ENCODE measurements at regions not wholly inside any gene's neighbourhood (a gene's known extent, or its start where the extent isn't known, plus 50 kb on each side); places are given as distances from the start of the nearest gene placed in this dataset.

GRCh38 chr13:31919971-31920726 is 111.4 kb upstream of the FRY start:
- DNase-seq (no peak), ATAC-seq (no peak)
- Mint-ChIP-seq H3K9me3 (no peaks in the 10 kb centered on the region), H3K4me3 (no peak overlapping the region), H3K36me3 (no peaks in the 10 kb centered on the region), H3K4me1 (peaks cover 0 to 8% (median 0%) of the 10 kb centered on the region in 4 donors), H3K27ac (no peak overlapping the region), H3K27me3 (peaks cover 0 to 6% (median 0%) of the 10 kb centered on the region in 5 donors)
- POLR2A ChIA-PET, result no interaction called here

GRCh38 chr13:31920727-31921100 is 110.9 kb upstream of the FRY start:
- POLR2A ChIA-PET, result no interaction called here
- no peak for ATAC-seq
- Mint-ChIP-seq H3K27me3 (peaks cover 0 to 6% (median 0%) of the 10 kb centered on the region in 5 donors), H3K4me1 (peaks cover 0 to 8% (median 0%) of the 10 kb centered on the region in 4 donors), H3K9me3 (no peaks in the 10 kb centered on the region), H3K36me3 (no peaks in the 10 kb centered on the region), H3K4me3 (no peak overlapping the region), H3K27ac (no peak overlapping the region)
- DNase-seq, result no peak

- DNase-seq (no peak), ATAC-seq (no peak)
- H3K36me3 Mint-ChIP-seq, result no peaks in the 10 kb centered on the region
- no peak overlapping the region for H3K27ac Mint-ChIP-seq
- H3K4me3 Mint-ChIP-seq, result no peak overlapping the region
- peaks cover 0 to 6% (median 0%) of the 10 kb centered on the region in 5 donors for H3K27me3 Mint-ChIP-seq
- H3K9me3 Mint-ChIP-seq, result no peaks in the 10 kb centered on the region
- POLR2A ChIA-PET, result no interaction called here
- peaks cover 0 to 12% (median 0%) of the 10 kb centered on the region in 4 donors for H3K4me1 Mint-ChIP-seq
These were observed 108.8 kb upstream of the FRY start for GRCh38 chr13:31922724-31923123.

- Mint-ChIP-seq H3K27ac (no peak overlapping the region), H3K36me3 (no peaks in the 10 kb centered on the region), H3K27me3 (peaks cover 0 to 7% (median 0%) of the 10 kb centered on the region in 5 donors), H3K4me1 (peaks cover 0 to 17% (median 0%) of the 10 kb centered on the region in 4 donors), H3K9me3 (no peaks in the 10 kb centered on the region), H3K4me3 (no peak overlapping the region)
- DNase-seq, result no peak
- ATAC-seq, result no peak
- POLR2A ChIA-PET, result no interaction called here
These were observed 108.3 kb upstream of the FRY start for GRCh38 chr13:31923134-31923763.

GRCh38 chr13:31925079-31925478 is 106.5 kb upstream of the FRY start:
- no peak for ATAC-seq
- no peaks in the 10 kb centered on the region for H3K9me3 Mint-ChIP-seq
- POLR2A ChIA-PET, result no interaction called here
- peaks cover 0 to 17% (median 0%) of the 10 kb centered on the region in 4 donors for H3K4me1 Mint-ChIP-seq
- H3K27me3 Mint-ChIP-seq, result peaks cover 0 to 7% (median 0%) of the 10 kb centered on the region in 5 donors
- H3K36me3 Mint-ChIP-seq, result no peaks in the 10 kb centered on the region
- no peak overlapping the region for H3K27ac Mint-ChIP-seq
- no peak overlapping the region for H3K4me3 Mint-ChIP-seq
- no peak for DNase-seq

- H3K36me3 Mint-ChIP-seq, result no peaks in the 10 kb centered on the region
- POLR2A ChIA-PET, result no interaction called here
- H3K27ac Mint-ChIP-seq, result no peak overlapping the region
- H3K4me1 Mint-ChIP-seq, result peaks cover 0 to 9% (median 0%) of the 10 kb centered on the region in 4 donors
- H3K27me3 Mint-ChIP-seq, result peaks cover 0 to 7% (median 3%) of the 10 kb centered on the region in 5 donors
- DNase-seq, result no peak
- no peak overlapping the region for H3K4me3 Mint-ChIP-seq
- no peak for ATAC-seq
- no peaks in the 10 kb centered on the region for H3K9me3 Mint-ChIP-seq
These were observed 104.3 kb upstream of the FRY start for GRCh38 chr13:31927219-31927653.

GRCh38 chr13:31929031-31929770 is 102.4 kb upstream of the FRY start:
- H3K4me1 Mint-ChIP-seq, result peaks cover 0 to 9% (median 0%) of the 10 kb centered on the region in 4 donors
- H3K4me3 Mint-ChIP-seq, result no peak overlapping the region
- ATAC-seq, result no peak

GRCh38 chr13:31930490-31930889 is 101.1 kb upstream of the FRY start:
- Mint-ChIP-seq H3K36me3 (no peaks in the 10 kb centered on the region), H3K27ac (no peak overlapping the region), H3K27me3 (peaks cover 0 to 3% (median 0%) of the 10 kb centered on the region in 5 donors), H3K4me1 (peaks cover 0 to 9% (median 0%) of the 10 kb centered on the region in 4 donors), H3K4me3 (no peak overlapping the region), H3K9me3 (no peaks in the 10 kb centered on the region)
- POLR2A ChIA-PET, result no interaction called here
- DNase-seq (no peak), ATAC-seq (no peak)

More at GRCh38 chr13:31929031-31929770, 102.4 kb upstream of the FRY start:
- no peak overlapping the region for H3K27ac Mint-ChIP-seq
- POLR2A ChIA-PET, result no interaction called here
- H3K36me3 Mint-ChIP-seq, result no peaks in the 10 kb centered on the region
- H3K27me3 Mint-ChIP-seq, result peaks cover 0 to 3% (median 0%) of the 10 kb centered on the region in 5 donors
- H3K9me3 Mint-ChIP-seq, result no peaks in the 10 kb centered on the region
- DNase-seq, result no peak

- no peak for ATAC-seq
- no peaks in the 10 kb centered on the region for H3K9me3 Mint-ChIP-seq
- no peak overlapping the region for H3K27ac Mint-ChIP-seq
- no peak for DNase-seq
- H3K27me3 Mint-ChIP-seq, result peaks cover 0 to 3% (median 0%) of the 10 kb centered on the region in 5 donors
- H3K4me1 Mint-ChIP-seq, result peaks cover 0 to 9% (median 0%) of the 10 kb centered on the region in 4 donors
- H3K4me3 Mint-ChIP-seq, result no peak overlapping the region
- POLR2A ChIA-PET, result no interaction called here
- H3K36me3 Mint-ChIP-seq, result no peaks in the 10 kb centered on the region
These were observed 100.6 kb upstream of the FRY start for GRCh38 chr13:31930901-31931522.

- Mint-ChIP-seq H3K27me3 (peaks cover 0 to 9% (median 5%) of the 10 kb centered on the region in 5 donors), H3K27ac (no peak overlapping the region), H3K4me3 (no peak overlapping the region), H3K36me3 (no peaks in the 10 kb centered on the region), H3K4me1 (no peaks in the 10 kb centered on the region), H3K9me3 (no peaks in the 10 kb centered on the region)
- no peak for DNase-seq
- ATAC-seq, result no peak
- POLR2A ChIA-PET, result no interaction called here
These were observed 94.1 kb upstream of the FRY start for GRCh38 chr13:31937436-31937835.

- no peaks in the 10 kb centered on the region for H3K36me3 Mint-ChIP-seq
- H3K27ac Mint-ChIP-seq, result no peak overlapping the region
- no peaks in the 10 kb centered on the region for H3K9me3 Mint-ChIP-seq
- H3K27me3 Mint-ChIP-seq, result peaks cover 0 to 20% (median 7%) of the 10 kb centered on the region in 5 donors
- DNase-seq (no peak), ATAC-seq (no peak)
- H3K4me3 Mint-ChIP-seq, result no peak overlapping the region
- no peaks in the 10 kb centered on the region for H3K4me1 Mint-ChIP-seq
- POLR2A ChIA-PET, result no interaction called here
These were observed 91.5 kb upstream of the FRY start for GRCh38 chr13:31940076-31940475.

- ATAC-seq (no peak), DNase-seq (no peak)
- H3K36me3 Mint-ChIP-seq, result no peaks in the 10 kb centered on the region
- POLR2A ChIA-PET, result no interaction called here
- no peaks in the 10 kb centered on the region for H3K9me3 Mint-ChIP-seq
- no peak overlapping the region for H3K27ac Mint-ChIP-seq
- H3K27me3 Mint-ChIP-seq, result peaks cover 0 to 20% (median 7%) of the 10 kb centered on the region in 5 donors
- H3K4me1 Mint-ChIP-seq, result no peaks in the 10 kb centered on the region
- H3K4me3 Mint-ChIP-seq, result no peak overlapping the region
These were observed 88.0 kb upstream of the FRY start for GRCh38 chr13:31943591-31943990.
